GM18868 (cell line): ENCODE measurements at regions not wholly inside any gene's neighbourhood (a gene's known extent, or its start where the extent isn't known, plus 50 kb on each side); places are given as distances from the start of the nearest gene placed in this dataset.

Experiments used
- ATAC-seq: cut with Tn5 transposase; IDR thresholded peaks from one replicate; pipeline ENCODE4 v1.9.1; 2021; ENCODE audit warnings: mild to moderate bottlenecking, moderate library complexity; ENCODE audit not compliant: unreplicated experiment

DNA sequence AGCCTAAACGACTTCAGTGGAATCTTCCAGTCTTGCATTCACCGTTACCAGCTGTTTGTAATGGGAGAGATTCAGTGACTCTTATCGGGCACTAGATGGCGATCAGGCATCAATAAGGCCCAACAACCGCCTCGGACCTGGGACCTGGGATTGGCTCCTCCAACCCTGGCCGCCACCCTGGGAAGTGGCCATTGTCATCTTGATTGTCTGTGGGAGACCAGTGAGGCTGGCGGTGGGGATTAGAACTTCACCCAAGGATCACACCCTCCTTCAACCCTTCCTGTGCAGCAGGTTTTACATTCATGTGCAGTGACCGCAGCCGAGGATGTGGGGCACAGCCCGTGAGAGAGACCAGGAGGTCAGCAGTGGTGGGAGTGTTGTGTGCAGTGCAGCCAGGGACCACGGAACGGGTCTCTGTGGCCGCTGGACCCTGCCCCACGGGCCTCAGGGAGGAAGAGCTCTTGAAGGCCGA is 85.3 kb downstream of the SPP2 start:
- ATAC-seq, result no peak

DNA sequence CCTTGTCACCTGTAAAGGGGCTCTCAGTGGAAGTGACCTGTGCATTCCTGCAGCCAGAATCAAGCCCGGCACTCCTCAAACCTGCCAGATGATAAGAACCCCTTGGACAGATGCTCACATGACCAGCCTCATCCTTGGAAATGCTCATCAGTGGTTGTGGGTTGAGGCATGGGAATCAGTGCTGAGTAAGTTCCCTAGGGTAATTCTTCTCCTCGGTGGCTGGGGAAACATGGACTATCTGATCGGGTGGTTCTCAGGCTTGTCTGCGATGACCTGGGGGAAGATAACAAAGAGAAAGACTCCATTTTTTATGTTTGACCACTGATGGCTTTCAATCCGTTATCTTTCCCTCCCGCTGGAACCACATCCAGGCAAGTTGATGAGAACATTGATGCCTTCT is 84.0 kb downstream of the SPP2 start:
- ATAC-seq, result no peak

DNA sequence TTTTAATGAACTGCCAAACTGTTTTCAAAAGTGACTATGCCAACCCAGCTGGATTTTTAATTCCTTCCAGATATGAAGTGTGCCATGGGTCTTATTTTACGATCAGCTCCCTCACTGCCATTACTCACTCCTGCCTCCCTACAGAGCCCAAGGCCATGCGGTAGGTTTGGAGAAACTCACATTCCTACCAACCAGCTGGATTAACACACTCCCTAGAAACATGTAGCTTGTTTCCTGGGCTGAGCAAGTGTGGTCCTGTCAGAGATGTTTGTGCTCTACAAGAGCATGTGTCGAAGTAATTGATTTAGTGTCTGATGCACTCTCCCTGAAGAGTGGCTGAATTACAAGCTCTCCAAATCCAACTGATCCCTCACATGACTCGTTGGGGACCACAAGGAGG is 82.5 kb downstream of the SPP2 start:
- ATAC-seq, result no peak

DNA sequence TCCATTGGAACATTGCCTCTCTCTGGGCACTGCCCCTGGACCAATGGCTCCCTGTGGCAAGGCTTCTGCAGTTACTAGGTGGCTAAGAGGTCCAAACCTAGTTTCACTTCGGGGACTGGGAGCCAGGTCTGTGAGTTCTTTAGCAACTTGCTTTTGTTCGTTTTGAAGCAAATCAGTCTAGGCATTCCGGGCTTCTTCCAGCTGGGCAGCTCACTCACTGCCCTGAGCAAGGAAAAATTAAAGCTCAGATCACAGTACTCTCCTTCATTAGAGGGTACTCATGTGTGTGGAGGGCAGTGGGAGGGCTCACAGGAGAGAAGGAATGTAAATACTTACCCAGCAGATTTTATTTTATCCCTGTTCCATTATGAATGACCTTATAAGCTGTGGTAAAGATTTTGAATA is 80.3 kb downstream of the SPP2 start:
- ATAC-seq, result no peak

DNA sequence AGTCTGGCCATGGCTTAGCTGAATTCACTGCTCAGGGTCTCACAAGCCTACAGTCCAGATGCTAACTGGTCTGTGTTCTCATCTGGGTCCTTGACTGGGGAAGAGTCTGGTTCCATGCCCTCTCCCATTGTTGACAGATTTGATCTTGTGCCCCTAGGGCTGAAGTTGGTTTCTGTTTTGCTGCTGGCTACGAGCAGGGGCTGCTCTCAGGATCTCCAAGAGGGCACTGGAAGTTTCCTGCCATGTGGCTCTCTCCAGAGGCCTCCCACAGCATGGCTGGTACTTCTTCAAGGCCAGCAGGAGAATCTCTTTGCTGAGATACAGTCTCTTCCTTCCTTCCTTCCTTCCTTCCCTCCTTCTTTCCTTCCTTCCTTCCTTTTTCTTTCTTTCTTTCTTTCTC is 78.1 kb downstream of the SPP2 start:
- ATAC-seq, result no peak
